ENCODE measurements at regions not wholly inside any gene's neighbourhood (a gene's known extent, or its start where the extent isn't known, plus 50 kb on each side); places are given as distances from the start of the nearest gene placed in this dataset.

GRCh38 chr16:65989861-65990604, 376.5 kb upstream of the CDH5 start:
- no peak overlapping the region for H3K27ac ChIP-seq (ENCODE audit: insufficient read depth, low read length)
- no peaks in the 10 kb centered on the region for H3K4me1 ChIP-seq (ENCODE audit: control insufficient read depth, extremely low read depth, insufficient read depth, low read length)
- no peak overlapping the region for H3K4me3 ChIP-seq (replicated peaks in 1 of 4; ENCODE audit: control extremely low read depth in 1 of 4, insufficient read depth in 1 of 4, low read depth in 3 of 4, low read length in 4 of 4)
- H3K9me3 ChIP-seq (ENCODE audit: control insufficient read depth, insufficient read depth, low read depth, low read length), result no peaks in the 10 kb centered on the region
- H3K9ac ChIP-seq (ENCODE audit: insufficient read depth, low read length), result no peak overlapping the region
- H3K79me2 ChIP-seq (ENCODE audit: control insufficient read depth, insufficient read depth, low read length), result no peaks in the 10 kb centered on the region
- H3K4me2 ChIP-seq (ENCODE audit: extremely low read depth, insufficient read depth, low read length), result no peak overlapping the region
- H2AFZ ChIP-seq (ENCODE audit: low read length), result no peak overlapping the region
- peaks cover 6% of the 10 kb centered on the region for H3K27me3 ChIP-seq (ENCODE audit: control insufficient read depth, insufficient read depth, low read length)
- no peak for TF ChIP-seq CTCF (conservative IDR thresholded peaks at IDR 0.05 in 1 of 2, IDR thresholded peaks at IDR 0.05 in 1 of 2; ENCODE audit: low read depth in 1 of 2, low read length in 2 of 2)
- TF ChIP-seq EZH2 (IDR thresholded peaks at IDR 0.05; ENCODE audit: low read length, missing control alignments), result no peak
- no peaks in the 10 kb centered on the region for H3K36me3 ChIP-seq (ENCODE audit: control insufficient read depth, insufficient read depth, low read length)
- DNase-seq (ENCODE audit: low read depth in 2 of 2), result peak in 1 of 2 donors; percentile 9
- H4K20me1 ChIP-seq (ENCODE audit: control insufficient read depth, extremely low read depth, insufficient read depth, low read length), result no peaks in the 10 kb centered on the region

DNA sequence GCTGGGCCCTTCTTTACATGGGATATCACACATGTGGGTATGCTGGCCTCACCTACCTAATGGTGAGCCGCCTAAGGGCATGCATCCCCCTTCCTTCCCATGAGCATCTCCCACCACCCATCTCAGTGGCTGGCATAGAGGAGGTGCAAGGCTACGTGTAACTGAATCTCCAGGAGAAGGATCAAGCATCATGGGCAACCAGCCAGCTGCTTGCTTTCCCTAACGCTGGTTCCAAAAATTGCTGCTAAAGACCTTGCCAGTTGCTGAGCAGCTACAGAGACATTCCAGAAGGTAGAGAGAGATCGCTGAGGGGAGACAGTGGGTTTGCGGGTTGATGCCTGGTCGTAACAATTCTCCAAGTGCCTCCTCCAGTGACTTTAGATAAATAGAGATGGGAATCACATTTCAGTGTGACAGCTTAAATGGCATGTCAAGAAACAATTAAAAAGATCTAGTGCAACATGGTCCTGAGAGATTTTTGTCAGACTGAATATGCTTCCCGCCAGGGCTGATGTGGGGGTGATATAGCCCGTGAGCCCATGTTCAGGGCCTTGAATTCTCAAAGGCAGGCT, 378.4 kb upstream of the CDH5 start:
- H3K9ac ChIP-seq (ENCODE audit: insufficient read depth, low read length), result no peak overlapping the region
- H3K4me1 ChIP-seq (ENCODE audit: control insufficient read depth, extremely low read depth, insufficient read depth, low read length), result no peaks in the 10 kb centered on the region
- H2AFZ ChIP-seq (ENCODE audit: low read length), result no peak overlapping the region
- no peak for DNase-seq (ENCODE audit: low read depth in 2 of 2)
- TF ChIP-seq EZH2 (IDR thresholded peaks at IDR 0.05; ENCODE audit: low read length, missing control alignments) (no peak), CTCF (conservative IDR thresholded peaks at IDR 0.05 in 1 of 2, IDR thresholded peaks at IDR 0.05 in 1 of 2; ENCODE audit: low read depth in 1 of 2, low read length in 2 of 2) (no peak)
- no peak overlapping the region for H3K27ac ChIP-seq (ENCODE audit: insufficient read depth, low read length)
- no peak overlapping the region for H3K4me3 ChIP-seq (replicated peaks in 1 of 4; ENCODE audit: control extremely low read depth in 1 of 4, insufficient read depth in 1 of 4, low read depth in 3 of 4, low read length in 4 of 4)
- no peaks in the 10 kb centered on the region for H3K9me3 ChIP-seq (ENCODE audit: control insufficient read depth, insufficient read depth, low read depth, low read length)
- H4K20me1 ChIP-seq (ENCODE audit: control insufficient read depth, extremely low read depth, insufficient read depth, low read length), result no peaks in the 10 kb centered on the region
- H3K36me3 ChIP-seq (ENCODE audit: control insufficient read depth, insufficient read depth, low read length), result no peaks in the 10 kb centered on the region
- H3K4me2 ChIP-seq (ENCODE audit: extremely low read depth, insufficient read depth, low read length), result no peak overlapping the region
- H3K27me3 ChIP-seq (ENCODE audit: control insufficient read depth, insufficient read depth, low read length), result peaks cover 6% of the 10 kb centered on the region
- no peaks in the 10 kb centered on the region for H3K79me2 ChIP-seq (ENCODE audit: control insufficient read depth, insufficient read depth, low read length)

GRCh38 chr16:65984296-65984695, 382.2 kb upstream of the CDH5 start:
- DNase-seq (ENCODE audit: low read depth in 2 of 2), result peak in 1 of 2 donors; percentile 11
- no peak overlapping the region for H3K4me2 ChIP-seq (ENCODE audit: extremely low read depth, insufficient read depth, low read length)
- H2AFZ ChIP-seq (ENCODE audit: low read length), result no peak overlapping the region
- no peaks in the 10 kb centered on the region for H3K4me1 ChIP-seq (ENCODE audit: control insufficient read depth, extremely low read depth, insufficient read depth, low read length)
- no peaks in the 10 kb centered on the region for H3K79me2 ChIP-seq (ENCODE audit: control insufficient read depth, insufficient read depth, low read length)
- H3K27me3 ChIP-seq (ENCODE audit: control insufficient read depth, insufficient read depth, low read length), result peaks cover 2% of the 10 kb centered on the region
- H3K36me3 ChIP-seq (ENCODE audit: control insufficient read depth, insufficient read depth, low read length), result no peaks in the 10 kb centered on the region
- no peaks in the 10 kb centered on the region for H3K9me3 ChIP-seq (ENCODE audit: control insufficient read depth, insufficient read depth, low read depth, low read length)
- no peak for TF ChIP-seq EZH2 (IDR thresholded peaks at IDR 0.05; ENCODE audit: low read length, missing control alignments)
- H3K9ac ChIP-seq (ENCODE audit: insufficient read depth, low read length), result no peak overlapping the region
- H4K20me1 ChIP-seq (ENCODE audit: control insufficient read depth, extremely low read depth, insufficient read depth, low read length), result no peaks in the 10 kb centered on the region
- H3K27ac ChIP-seq (ENCODE audit: insufficient read depth, low read length), result no peak overlapping the region
- no peak overlapping the region for H3K4me3 ChIP-seq (replicated peaks in 1 of 4; ENCODE audit: control extremely low read depth in 1 of 4, insufficient read depth in 1 of 4, low read depth in 3 of 4, low read length in 4 of 4)
